ENCODE measurements at regions not wholly inside any gene's neighbourhood (a gene's known extent, or its start where the extent isn't known, plus 50 kb on each side); places are given as distances from the start of the nearest gene placed in this dataset.

- peak in 1 of 2 donors; percentile 39 for DNase-seq
These were observed 234.1 kb downstream of the CPE start for GRCh38 chr4:165612936-165613335.

GRCh38 chr4:165613581-165613980 lies 234.8 kb downstream of the CPE start:
- DNase-seq: no peak

- no peak for DNase-seq
These were observed 242.1 kb downstream of the CPE start for GRCh38 chr4:165620913-165621312.

- no peak for DNase-seq
These were observed 243.2 kb downstream of the CPE start for GRCh38 chr4:165621983-165622382.

- DNase-seq: no peak
These were observed 246.5 kb downstream of the CPE start for GRCh38 chr4:165625281-165625680.

GRCh38 chr4:165626316-165626715 lies 246.7 kb upstream of the TLL1 start:
- no peak for DNase-seq

GRCh38 chr4:165627128-165627527 lies 245.9 kb upstream of the TLL1 start:
- no peak for DNase-seq

GRCh38 chr4:165627548-165627947 lies 245.5 kb upstream of the TLL1 start:
- no peak for DNase-seq

- DNase-seq: no peak
These were observed 244.5 kb upstream of the TLL1 start for GRCh38 chr4:165628572-165628971.

- no peak for DNase-seq
These were observed 242.4 kb upstream of the TLL1 start for GRCh38 chr4:165630671-165631070.

- DNase-seq: no peak
These were observed 241.7 kb upstream of the TLL1 start for GRCh38 chr4:165631208-165631894.

- no peak for DNase-seq
These were observed 241.1 kb upstream of the TLL1 start for GRCh38 chr4:165631912-165632311.

GRCh38 chr4:165634766-165635165 lies 238.3 kb upstream of the TLL1 start:
- no peak for DNase-seq

GRCh38 chr4:165635381-165635780 lies 237.7 kb upstream of the TLL1 start:
- DNase-seq: no peak

- no peak for DNase-seq
These were observed 237.1 kb upstream of the TLL1 start for GRCh38 chr4:165635951-165636350.

- no peak for DNase-seq
These were observed 221.1 kb upstream of the TLL1 start for GRCh38 chr4:165651901-165652300.

GRCh38 chr4:165654556-165654955 lies 218.5 kb upstream of the TLL1 start:
- DNase-seq: no peak

GRCh38 chr4:165656399-165656798 lies 216.6 kb upstream of the TLL1 start:
- DNase-seq: no peak

GRCh38 chr4:165656829-165657490 lies 216.1 kb upstream of the TLL1 start:
- DNase-seq: no peak

GRCh38 chr4:165662341-165662740 lies 210.7 kb upstream of the TLL1 start:
- no peak for DNase-seq

GRCh38 chr4:165663411-165663810 lies 209.6 kb upstream of the TLL1 start:
- DNase-seq: no peak

GRCh38 chr4:165666836-165667235 lies 206.2 kb upstream of the TLL1 start:
- no peak for DNase-seq

GRCh38 chr4:165667969-165668368 lies 205.1 kb upstream of the TLL1 start:
- no peak for DNase-seq

GRCh38 chr4:165668694-165669093 lies 204.3 kb upstream of the TLL1 start:
- no peak for DNase-seq

- DNase-seq: no peak
These were observed 196.0 kb upstream of the TLL1 start for GRCh38 chr4:165677081-165677480.
